ENCODE measurements at regions not wholly inside any gene's neighbourhood (a gene's known extent, or its start where the extent isn't known, plus 50 kb on each side); places are given as distances from the start of the nearest gene placed in this dataset.

- ATAC-seq (no peak), DNase-seq (no peak)
- TF ChIP-seq POLR2A (IDR thresholded peaks at IDR 0.05), result no peak
- in situ Hi-C loops (cut with MboI; ENCODE audit: low sequenced_read_pairs in 4 of 4), result no loop called here
- Histone ChIP-seq H3K27me3 (no peaks in the 10 kb centered on the region), H3K4me1 (no peaks in the 10 kb centered on the region), H3K9me3 (no peaks in the 10 kb centered on the region), H3K4me3 (no peak overlapping the region), H3K36me3 (no peaks in the 10 kb centered on the region), H3K27ac (no peak overlapping the region)
- intact Hi-C loops (cut with DNase I; ENCODE audit: low total_unique reads), result no loop called here
Observed at GRCh38 chr2:114167799-114168198, 274.6 kb upstream of the DPP10 start.

- H3K9me3 ChIP-seq, result no peaks in the 10 kb centered on the region
- in situ Hi-C loops (cut with MboI; ENCODE audit: low sequenced_read_pairs in 4 of 4), result no loop called here
- DNase-seq, result no peak
Observed at GRCh38 chr2:114170070-114170469, 272.4 kb upstream of the DPP10 start.

GRCh38 chr2:114175507-114175906, 266.9 kb upstream of the DPP10 start:
- DNase-seq, result no peak
- H3K27ac ChIP-seq, result no peak overlapping the region
- no peaks in the 10 kb centered on the region for H3K4me1 ChIP-seq
- H3K4me3 ChIP-seq, result no peak overlapping the region
- in situ Hi-C loops (cut with MboI; ENCODE audit: low sequenced_read_pairs in 4 of 4) (no loop called here), intact Hi-C loops (cut with DNase I; ENCODE audit: low total_unique reads) (no loop called here)
- H3K36me3 ChIP-seq, result no peaks in the 10 kb centered on the region
- no peaks in the 10 kb centered on the region for H3K27me3 ChIP-seq
- TF ChIP-seq POLR2A (IDR thresholded peaks at IDR 0.05) (no peak), CTCF (IDR thresholded peaks at IDR 0.05 in 4 of 5, conservative IDR thresholded peaks at IDR 0.05 in 1 of 5) (no peak)
- H3K9me3 ChIP-seq, result no peaks in the 10 kb centered on the region
- no peak for ATAC-seq

More at GRCh38 chr2:114170070-114170469, 272.4 kb upstream of the DPP10 start:
- Histone ChIP-seq H3K27ac (no peak overlapping the region), H3K4me3 (no peak overlapping the region), H3K4me1 (no peaks in the 10 kb centered on the region), H3K27me3 (no peaks in the 10 kb centered on the region), H3K36me3 (no peaks in the 10 kb centered on the region)
- intact Hi-C loops (cut with DNase I; ENCODE audit: low total_unique reads), result no loop called here
- TF ChIP-seq CTCF (IDR thresholded peaks at IDR 0.05 in 4 of 5, conservative IDR thresholded peaks at IDR 0.05 in 1 of 5) (no peak), POLR2A (IDR thresholded peaks at IDR 0.05) (no peak)
- no peak for ATAC-seq

- Histone ChIP-seq H3K4me3 (no peak overlapping the region), H3K4me1 (no peaks in the 10 kb centered on the region), H3K9me3 (no peaks in the 10 kb centered on the region), H3K36me3 (no peaks in the 10 kb centered on the region), H3K27ac (no peak overlapping the region), H3K27me3 (no peaks in the 10 kb centered on the region)
- DNase-seq, result no peak
- TF ChIP-seq CTCF (IDR thresholded peaks at IDR 0.05 in 4 of 5, conservative IDR thresholded peaks at IDR 0.05 in 1 of 5) (no peak), POLR2A (IDR thresholded peaks at IDR 0.05) (no peak)
- in situ Hi-C loops (cut with MboI; ENCODE audit: low sequenced_read_pairs in 4 of 4), result no loop called here
- ATAC-seq, result no peak
- intact Hi-C loops (cut with DNase I; ENCODE audit: low total_unique reads), result no loop called here
Observed at GRCh38 chr2:114185501-114185900, 256.9 kb upstream of the DPP10 start.

- Histone ChIP-seq H3K27ac (no peak overlapping the region), H3K4me3 (no peak overlapping the region), H3K36me3 (no peaks in the 10 kb centered on the region), H3K4me1 (no peaks in the 10 kb centered on the region), H3K27me3 (no peaks in the 10 kb centered on the region), H3K9me3 (no peaks in the 10 kb centered on the region)
- TF ChIP-seq POLR2A (IDR thresholded peaks at IDR 0.05) (no peak), CTCF (IDR thresholded peaks at IDR 0.05 in 4 of 5, conservative IDR thresholded peaks at IDR 0.05 in 1 of 5) (no peak)
- intact Hi-C loops (cut with DNase I; ENCODE audit: low total_unique reads), result no loop called here
- in situ Hi-C loops (cut with MboI; ENCODE audit: low sequenced_read_pairs in 4 of 4), result no loop called here
- DNase-seq (no peak), ATAC-seq (no peak)
Observed at GRCh38 chr2:114192362-114192761, 250.1 kb upstream of the DPP10 start.

Data from gastrocnemius medialis (tissue), 4 donors.